Tibial nerve (tissue), 4 donors: ENCODE measurements at regions not wholly inside any gene's neighbourhood (a gene's known extent, or its start where the extent isn't known, plus 50 kb on each side); places are given as distances from the start of the nearest gene placed in this dataset.

Experiments used
- DNase-seq, 2 donors: peaks; one replicate each; pipeline ENCODE4 v3.0.0-alpha.2; 2019; ENCODE audit warnings: low spot score in 2 of 2
- H3K27ac ChIP-seq, 4 donors: fragments of 200-600 bp; sonication (generic) in 3 of 4; one replicate each; pipeline ENCODE4 v1.5.1; 2017 to 2019; ENCODE audit warnings: mild to moderate bottlenecking in 1 of 4
- H3K27me3 ChIP-seq, 2 donors: fragments of 200-600 bp; sonication (generic) in 1 of 2; one replicate each; pipeline versions ENCODE4 v1.5.1 to v1.6.0; 2017 to 2019
- H3K36me3 ChIP-seq, 3 donors: fragments of 200-600 bp; sonication (generic); one replicate each; pipeline ENCODE4 v1.5.1; 2018 to 2019
- H3K4me1 ChIP-seq, 4 donors: fragments of 200-600 bp; sonication (generic) in 3 of 4; one replicate each; pipeline ENCODE4 v1.5.1; 2017 to 2019
- H3K4me3 ChIP-seq, 4 donors: fragments of 200-600 bp; sonication (generic) in 3 of 4; one replicate each; pipeline ENCODE4 v1.5.1; 2017 to 2019; ENCODE audit warnings: mild to moderate bottlenecking in 1 of 4, moderate library complexity in 1 of 4
- H3K9me3 ChIP-seq, 4 donors: fragments of 200-600 bp; sonication (generic) in 3 of 4; one replicate each; pipeline ENCODE4 v1.5.1; 2017 to 2019
- CTCF ChIP-seq, 5 experiments: fragments of 200-600 bp in 3 of 5; fragments of 450-650 bp in 2 of 5; sonication (generic) in 3 of 5; IDR thresholded peaks; one replicate each; pipeline ENCODE4 v1.5.1; 2016 to 2019; ENCODE audit warnings: antibody characterized with exemption in 5 of 5, mild to moderate bottlenecking in 3 of 5, moderate library complexity in 2 of 5
- EP300 ChIP-seq, 2 donors: sonication (generic); formaldehyde crosslinking; IDR thresholded peaks; one replicate each; pipeline ENCODE4 v1.6.1; 2017; ENCODE audit warnings: antibody characterized with exemption in 2 of 2, mild to moderate bottlenecking in 1 of 2
- POLR2A ChIP-seq, 2 donors: fragments of 450-650 bp; IDR thresholded peaks; one replicate each; pipeline ENCODE4 v1.6.1; 2017; ENCODE audit warnings: antibody characterized with exemption in 2 of 2, mild to moderate bottlenecking in 2 of 2, moderate library complexity in 2 of 2
- WGBS, 2 donors: methylation state at CpG; one replicate each; pipeline ENCODE4 v1.1.5; 2018; 5-methylcytosine and 5-hydroxymethylcytosine counted together

- H3K27me3 ChIP-seq: no peaks in the 10 kb centered on the region
- no peak for DNase-seq
- no peak for TF ChIP-seq EP300 (IDR thresholded peaks at IDR 0.05)
- no peak for TF ChIP-seq POLR2A (IDR thresholded peaks at IDR 0.05)
- no peak for TF ChIP-seq CTCF (IDR thresholded peaks at IDR 0.05)
Measured at GRCh38 chr21:24910591-24910990, 696.7 kb downstream of the MRPL39 start.

GRCh38 chr21:24903994-24904635 lies 703.2 kb downstream of the MRPL39 start:
- WGBS, 2 donors: 75 to 76% methylated on average over 1 of the region's 1 CpG
- Histone ChIP-seq H3K4me1 (peaks cover 0 to 6% (median 0%) of the 10 kb centered on the region in 4 donors), H3K27ac (no peak overlapping the region)

More at GRCh38 chr21:24910591-24910990, 696.7 kb downstream of the MRPL39 start:
- H3K4me1 ChIP-seq: no peaks in the 10 kb centered on the region
- no peaks in the 10 kb centered on the region for H3K36me3 ChIP-seq
- 83 to 86% methylated on average over 1 of the region's 1 CpG for WGBS, 2 donors
- H3K27ac ChIP-seq: no peak overlapping the region
- H3K4me3 ChIP-seq: no peak overlapping the region
- H3K9me3 ChIP-seq: no peaks in the 10 kb centered on the region

DNA sequence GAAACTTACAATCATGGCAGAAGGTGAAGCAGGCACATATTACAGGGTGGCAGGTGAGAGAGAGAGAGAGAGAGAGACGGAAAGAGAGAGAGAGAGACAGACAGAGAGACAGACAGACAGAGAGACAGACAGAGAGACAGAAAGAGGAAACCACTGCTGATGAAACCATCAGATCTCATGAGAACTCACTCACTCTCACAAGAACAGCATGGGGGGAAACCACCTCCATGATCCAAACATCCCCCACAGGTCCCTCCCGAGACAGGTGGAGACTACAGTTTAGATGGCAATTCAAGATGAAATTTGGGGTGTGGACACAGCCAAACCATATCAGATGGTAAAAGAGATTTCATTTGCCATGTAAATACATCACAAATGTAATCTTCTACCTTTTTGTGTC lies 708.1 kb downstream of the MRPL39 start:
- Histone ChIP-seq H3K27me3 (no peaks in the 10 kb centered on the region), H3K27ac (no peak overlapping the region), H3K36me3 (no peaks in the 10 kb centered on the region), H3K4me1 (peaks cover 0 to 10% (median 0%) of the 10 kb centered on the region in 4 donors), H3K9me3 (no peaks in the 10 kb centered on the region), H3K4me3 (no peak overlapping the region)
- TF ChIP-seq EP300 (IDR thresholded peaks at IDR 0.05) (no peak), CTCF (IDR thresholded peaks at IDR 0.05) (no peak), POLR2A (IDR thresholded peaks at IDR 0.05) (no peak)
- no peak for DNase-seq
- 83 to 88% methylated on average over 2 of the region's 2 CpGs for WGBS, 2 donors

More at GRCh38 chr21:24903994-24904635, 703.2 kb downstream of the MRPL39 start:
- DNase-seq: no peak
- no peaks in the 10 kb centered on the region for H3K27me3 ChIP-seq
- no peaks in the 10 kb centered on the region for H3K9me3 ChIP-seq
- H3K4me3 ChIP-seq: no peak overlapping the region
- no peak for TF ChIP-seq EP300 (IDR thresholded peaks at IDR 0.05)
- TF ChIP-seq CTCF (IDR thresholded peaks at IDR 0.05): no peak
- TF ChIP-seq POLR2A (IDR thresholded peaks at IDR 0.05): no peak
- no peaks in the 10 kb centered on the region for H3K36me3 ChIP-seq

DNA sequence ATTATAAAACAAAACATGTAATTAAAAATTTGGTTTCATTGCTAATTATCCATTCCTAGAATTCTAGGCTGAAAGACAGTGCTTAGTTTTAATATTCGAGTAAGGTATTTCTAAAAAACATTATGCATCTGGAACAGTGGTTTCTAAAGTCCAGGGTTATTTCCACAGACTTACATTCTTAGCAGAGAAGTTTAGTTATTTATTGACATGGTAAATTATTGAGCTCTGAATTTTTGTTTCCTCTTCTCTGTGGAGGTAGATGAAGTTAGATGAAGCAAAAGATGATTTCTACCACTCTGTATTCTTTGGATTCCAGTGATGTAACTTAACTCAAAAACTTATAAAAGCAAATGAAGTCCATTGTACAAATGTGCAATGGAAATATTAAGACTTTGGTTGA lies 709.4 kb downstream of the MRPL39 start:
- Histone ChIP-seq H3K36me3 (no peaks in the 10 kb centered on the region), H3K4me3 (no peak overlapping the region), H3K27ac (no peak overlapping the region), H3K27me3 (no peaks in the 10 kb centered on the region), H3K4me1 (peaks cover 0 to 4% (median 0%) of the 10 kb centered on the region in 4 donors), H3K9me3 (no peaks in the 10 kb centered on the region)
- WGBS, 2 donors: 75 to 80% methylated on average over 1 of the region's 1 CpG
- DNase-seq: no peak
- TF ChIP-seq EP300 (IDR thresholded peaks at IDR 0.05): no peak
- TF ChIP-seq POLR2A (IDR thresholded peaks at IDR 0.05): no peak
- no peak for TF ChIP-seq CTCF (IDR thresholded peaks at IDR 0.05)

DNA sequence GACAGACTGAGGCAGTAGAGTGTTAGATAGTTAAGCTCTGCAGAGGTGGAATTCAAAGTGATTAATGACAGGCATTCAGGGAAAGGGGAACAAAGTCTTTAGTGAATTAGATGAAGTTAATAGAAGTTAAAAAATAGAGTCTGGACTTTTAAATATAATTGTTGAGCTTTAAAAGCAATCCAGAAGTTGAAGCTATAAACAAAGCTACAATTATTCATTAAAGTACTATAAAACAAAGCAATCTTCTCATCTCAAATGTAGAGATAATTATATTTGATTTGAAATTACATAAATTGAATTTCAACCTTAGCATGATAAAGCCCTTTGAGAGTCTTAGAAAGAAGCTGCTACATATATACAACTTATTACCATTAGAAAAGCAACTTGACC lies 710.6 kb downstream of the MRPL39 start:
- H3K27me3 ChIP-seq: no peaks in the 10 kb centered on the region
- TF ChIP-seq EP300 (IDR thresholded peaks at IDR 0.05): no peak
- no peak for TF ChIP-seq POLR2A (IDR thresholded peaks at IDR 0.05)
- TF ChIP-seq CTCF (IDR thresholded peaks at IDR 0.05): no peak
- H3K4me1 ChIP-seq: peaks cover 0 to 4% (median 0%) of the 10 kb centered on the region in 4 donors
- H3K36me3 ChIP-seq: no peaks in the 10 kb centered on the region
- no peak for DNase-seq
- no peak overlapping the region for H3K27ac ChIP-seq
- H3K9me3 ChIP-seq: no peaks in the 10 kb centered on the region
- no peak overlapping the region for H3K4me3 ChIP-seq
